Ammon's horn (tissue), 1 donor: ENCODE measurements at regions not wholly inside any gene's neighbourhood (a gene's known extent, or its start where the extent isn't known, plus 50 kb on each side); places are given as distances from the start of the nearest gene placed in this dataset.

ENCODE experiments used
- DNase-seq: peaks from one replicate; pipeline ENCODE4 v3.0.0-alpha.2; 2016; ENCODE audit warnings: low spot score

GRCh38 chr13:108528303-108528702 is 101.1 kb upstream of the MYO16 start:
- no peak for DNase-seq

GRCh38 chr13:108533842-108534241 is 95.6 kb upstream of the MYO16 start:
- DNase-seq: no peak

DNA sequence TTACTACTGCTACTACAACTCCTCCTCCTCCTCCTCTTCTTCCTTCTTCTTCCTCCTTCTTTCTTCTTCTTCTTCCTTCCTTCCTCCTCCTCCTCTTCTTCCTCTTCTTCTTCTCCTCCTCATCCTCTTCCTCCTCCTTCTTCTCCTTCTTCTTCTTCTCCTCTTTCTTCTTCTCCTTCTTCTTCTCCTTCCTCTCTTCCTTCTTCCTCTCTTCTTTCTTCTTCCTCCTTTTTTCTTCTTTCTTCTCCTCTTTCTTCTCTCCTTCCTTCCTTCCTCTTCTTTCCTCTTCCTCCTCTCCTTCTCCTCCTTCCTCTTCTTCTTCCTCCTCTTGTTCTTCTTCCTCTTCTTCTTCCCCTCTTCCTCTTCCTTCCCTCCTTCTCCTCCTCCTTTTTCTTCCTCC is 94.7 kb upstream of the MYO16 start:
- DNase-seq: no peak

GRCh38 chr13:108549934-108550333 is 79.5 kb upstream of the MYO16 start:
- DNase-seq: peak; percentile 35

DNA sequence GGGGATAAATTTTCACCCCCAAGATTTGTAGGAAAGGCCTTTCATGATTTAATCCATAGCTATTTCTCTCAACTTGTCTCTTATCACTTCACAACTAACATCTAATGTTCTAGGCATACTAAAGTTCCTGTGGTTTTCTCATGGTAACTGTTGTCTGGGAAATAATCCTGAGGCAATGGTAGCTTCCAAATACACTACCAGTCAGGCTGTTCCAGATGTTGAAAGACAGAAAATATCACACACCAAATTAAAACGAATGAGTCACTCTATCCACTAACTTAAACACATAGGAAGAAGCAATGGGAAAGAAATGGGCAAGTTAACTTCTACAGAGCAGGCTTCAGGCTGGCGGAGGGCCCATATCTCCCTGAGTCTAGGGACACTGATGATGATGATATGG is 77.7 kb upstream of the MYO16 start:
- DNase-seq: no peak

DNA sequence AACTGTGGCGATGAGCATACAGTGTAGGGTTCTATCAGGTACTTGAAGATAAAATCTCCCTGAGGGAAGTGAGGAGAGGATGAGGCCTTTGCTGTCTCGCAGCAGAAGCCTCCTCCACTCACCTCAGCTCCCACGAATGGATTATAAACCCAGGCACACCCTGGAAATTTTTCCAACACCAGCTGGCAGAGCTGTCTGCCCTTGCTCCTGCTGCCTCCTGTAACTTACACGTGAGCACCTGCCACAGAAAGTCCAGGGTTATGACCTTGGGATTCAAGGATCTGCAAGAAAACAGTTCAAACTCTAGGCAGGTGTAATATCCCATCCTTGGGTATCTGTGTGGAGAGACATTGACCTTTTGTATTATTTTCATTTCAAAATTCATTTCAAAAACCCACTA is 70.9 kb upstream of the MYO16 start:
- no peak for DNase-seq

DNA sequence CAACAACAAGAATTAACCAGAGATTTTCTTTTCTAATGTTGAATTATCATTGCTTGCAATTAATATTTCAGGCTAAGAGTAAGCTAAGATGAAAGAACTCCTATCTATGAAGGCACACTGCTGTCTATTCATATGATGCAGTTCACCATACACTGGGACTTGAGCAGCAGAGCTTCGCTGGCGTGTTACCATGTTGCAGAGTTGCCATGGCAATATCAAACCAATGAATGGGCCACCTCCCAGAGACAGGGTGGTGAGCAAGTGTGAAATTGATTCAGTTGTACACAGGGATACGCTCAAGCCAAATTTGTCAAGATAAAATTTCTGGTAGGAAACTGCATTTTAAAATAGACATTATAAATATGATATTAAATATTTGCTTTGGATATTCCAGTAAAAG is 69.3 kb upstream of the MYO16 start:
- peak; percentile 75 for DNase-seq

DNA sequence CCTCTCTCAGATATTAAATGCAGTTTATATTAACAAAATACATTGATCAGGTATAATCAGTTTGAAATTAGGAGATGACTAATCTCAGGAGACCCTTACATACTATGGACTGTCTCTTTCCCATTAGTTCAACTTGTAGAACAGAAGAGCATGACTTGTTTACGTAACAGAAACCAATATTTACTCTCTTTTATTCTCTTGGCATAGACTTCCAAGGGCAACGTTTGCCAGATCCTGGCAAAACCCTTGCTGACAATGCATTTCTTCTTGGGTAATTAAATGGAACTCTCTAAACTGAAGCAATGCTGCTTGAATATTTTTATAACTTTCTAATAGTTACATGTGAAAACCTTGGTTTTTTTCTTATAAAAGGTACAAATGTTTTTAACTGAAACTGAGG is 68.3 kb upstream of the MYO16 start:
- no peak for DNase-seq

- DNase-seq: no peak
Measured at GRCh38 chr13:108566413-108567170, 62.8 kb upstream of the MYO16 start.

GRCh38 chr13:108572782-108573211 is 56.6 kb upstream of the MYO16 start:
- DNase-seq: no peak

DNA sequence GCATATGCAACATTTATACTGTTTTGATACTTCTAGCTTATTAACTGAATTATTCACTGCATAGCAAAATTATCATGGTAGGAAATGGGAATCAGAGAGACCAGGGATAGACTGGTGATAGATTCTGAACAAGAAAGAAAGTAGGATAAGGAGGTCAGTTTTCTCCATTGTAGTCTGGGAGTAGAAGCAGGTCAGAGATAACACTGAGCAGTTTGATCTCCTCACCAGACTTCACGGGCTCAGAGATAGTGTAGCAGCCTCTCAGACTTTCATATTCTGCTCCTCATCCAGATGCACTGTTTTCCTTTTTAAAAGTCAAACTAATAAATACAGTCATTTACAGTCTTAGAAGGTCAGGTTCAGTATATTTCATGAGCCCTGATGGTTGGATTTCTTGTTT is 56.0 kb upstream of the MYO16 start:
- no peak for DNase-seq

GRCh38 chr13:108574856-108575255 is 54.6 kb upstream of the MYO16 start:
- DNase-seq: no peak

- DNase-seq: no peak
Measured at GRCh38 chr13:108575430-108575829, 54.0 kb upstream of the MYO16 start.
